K562 (cell line): ENCODE measurements at regions not wholly inside any gene's neighbourhood (a gene's known extent, or its start where the extent isn't known, plus 50 kb on each side); places are given as distances from the start of the nearest gene placed in this dataset.

Source experiments
- EHMT2 ChIP-seq: fragments of 450-650 bp; IDR thresholded peaks from 2 replicates; pipeline ENCODE4 v1.6.1; 2018; ENCODE audit warnings: antibody characterized with exemption
- FOXA3 ChIP-seq, 2 experiments: fragments of 450-650 bp in 1 of 2; sonication (generic) in 1 of 2; formaldehyde crosslinking; IDR thresholded peaks in 1 of 2; conservative IDR thresholded peaks in 1 of 2; 2 replicates each; pipeline versions ENCODE4 v1.4.0 to v1.8.0; 2020 to 2022; ENCODE audit warnings: mild to moderate bottlenecking in 2 of 2, missing genetic modification reagents in 1 of 2
- SMAD4 ChIP-seq: fragments of 250-450 bp; sonication (Bioruptor Pico); conservative IDR thresholded peaks from 2 replicates; pipeline ENCODE4 v1.8.0; 2021; ENCODE audit warnings: inconsistent platforms, mild to moderate bottlenecking, moderate library complexity
- SREBF1 ChIP-seq: fragments of 150-350 bp; IDR thresholded peaks from 2 replicates; pipeline ENCODE4 v1.6.1; 2014; ENCODE audit warnings: antibody characterized with exemption, low read depth, low read length, borderline replicate concordance
- TEAD1 ChIP-seq, 2 experiments: fragments of 450-650 bp in 1 of 2; sonication (generic) in 1 of 2; formaldehyde crosslinking; IDR thresholded peaks; 2 replicates each; pipeline versions ENCODE4 v1.4.0 to v1.8.0; 2020 to 2022; ENCODE audit warnings: mild to moderate bottlenecking in 2 of 2, missing genetic modification reagents in 1 of 2
- XRCC5 ChIP-seq: fragments of 200-400 bp; formaldehyde crosslinking; IDR thresholded peaks from 2 replicates; pipeline ENCODE4 v1.6.1; 2017; ENCODE audit warnings: low read depth, mild to moderate bottlenecking, low read length
- ZNF316 ChIP-seq: fragments of 450-650 bp; IDR thresholded peaks from 2 replicates; pipeline ENCODE4 v1.6.1; 2016
- TF ChIP-seq, protein P1 (sequence below), 2 experiments: IDR thresholded peaks in 1 of 2; conservative IDR thresholded peaks in 1 of 2; 2 replicates each; pipeline ENCODE4 v1.6.1; 2016; ENCODE audit warnings: low read depth in 2 of 2, mild to moderate bottlenecking in 1 of 2, missing compliant biosample characterization in 1 of 2, missing genetic modification characterization in 1 of 2, moderate library complexity in 1 of 2
- TF ChIP-seq, protein P2 (sequence below): fragments of 200-600 bp; sonication (generic); IDR thresholded peaks from one replicate; pipeline ENCODE4 v1.6.1; 2012; ENCODE audit warnings: mild to moderate bottlenecking, low read depth, low read length, inconsistent platforms
- TF ChIP-seq, protein P3 (sequence below): fragments of 450-650 bp; IDR thresholded peaks from 2 replicates; pipeline ENCODE4 v1.6.1; 2016; ENCODE audit warnings: mild to moderate bottlenecking

- TF ChIP-seq, protein P1, sequence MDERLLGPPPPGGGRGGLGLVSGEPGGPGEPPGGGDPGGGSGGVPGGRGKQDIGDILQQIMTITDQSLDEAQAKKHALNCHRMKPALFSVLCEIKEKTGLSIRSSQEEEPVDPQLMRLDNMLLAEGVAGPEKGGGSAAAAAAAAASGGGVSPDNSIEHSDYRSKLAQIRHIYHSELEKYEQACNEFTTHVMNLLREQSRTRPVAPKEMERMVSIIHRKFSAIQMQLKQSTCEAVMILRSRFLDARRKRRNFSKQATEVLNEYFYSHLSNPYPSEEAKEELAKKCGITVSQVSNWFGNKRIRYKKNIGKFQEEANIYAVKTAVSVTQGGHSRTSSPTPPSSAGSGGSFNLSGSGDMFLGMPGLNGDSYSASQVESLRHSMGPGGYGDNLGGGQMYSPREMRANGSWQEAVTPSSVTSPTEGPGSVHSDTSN (CRISPR knock-in tag; IDR thresholded peaks at IDR 0.05; ENCODE audit: low read depth) = no peak
- TF ChIP-seq, protein P1 (tag; conservative IDR thresholded peaks at IDR 0.05; ENCODE audit: low read depth) = no peak
- TF ChIP-seq EHMT2 = no peak
- TF ChIP-seq FOXA3 (CRISPR knock-in tag; conservative IDR thresholded peaks at IDR 0.05 in 1 of 2, IDR thresholded peaks at IDR 0.05 in 1 of 2) = peak in 1 of 2 experiments; percentile 57; a peak in 1 of 4 replicates
- TF ChIP-seq, protein P2, sequence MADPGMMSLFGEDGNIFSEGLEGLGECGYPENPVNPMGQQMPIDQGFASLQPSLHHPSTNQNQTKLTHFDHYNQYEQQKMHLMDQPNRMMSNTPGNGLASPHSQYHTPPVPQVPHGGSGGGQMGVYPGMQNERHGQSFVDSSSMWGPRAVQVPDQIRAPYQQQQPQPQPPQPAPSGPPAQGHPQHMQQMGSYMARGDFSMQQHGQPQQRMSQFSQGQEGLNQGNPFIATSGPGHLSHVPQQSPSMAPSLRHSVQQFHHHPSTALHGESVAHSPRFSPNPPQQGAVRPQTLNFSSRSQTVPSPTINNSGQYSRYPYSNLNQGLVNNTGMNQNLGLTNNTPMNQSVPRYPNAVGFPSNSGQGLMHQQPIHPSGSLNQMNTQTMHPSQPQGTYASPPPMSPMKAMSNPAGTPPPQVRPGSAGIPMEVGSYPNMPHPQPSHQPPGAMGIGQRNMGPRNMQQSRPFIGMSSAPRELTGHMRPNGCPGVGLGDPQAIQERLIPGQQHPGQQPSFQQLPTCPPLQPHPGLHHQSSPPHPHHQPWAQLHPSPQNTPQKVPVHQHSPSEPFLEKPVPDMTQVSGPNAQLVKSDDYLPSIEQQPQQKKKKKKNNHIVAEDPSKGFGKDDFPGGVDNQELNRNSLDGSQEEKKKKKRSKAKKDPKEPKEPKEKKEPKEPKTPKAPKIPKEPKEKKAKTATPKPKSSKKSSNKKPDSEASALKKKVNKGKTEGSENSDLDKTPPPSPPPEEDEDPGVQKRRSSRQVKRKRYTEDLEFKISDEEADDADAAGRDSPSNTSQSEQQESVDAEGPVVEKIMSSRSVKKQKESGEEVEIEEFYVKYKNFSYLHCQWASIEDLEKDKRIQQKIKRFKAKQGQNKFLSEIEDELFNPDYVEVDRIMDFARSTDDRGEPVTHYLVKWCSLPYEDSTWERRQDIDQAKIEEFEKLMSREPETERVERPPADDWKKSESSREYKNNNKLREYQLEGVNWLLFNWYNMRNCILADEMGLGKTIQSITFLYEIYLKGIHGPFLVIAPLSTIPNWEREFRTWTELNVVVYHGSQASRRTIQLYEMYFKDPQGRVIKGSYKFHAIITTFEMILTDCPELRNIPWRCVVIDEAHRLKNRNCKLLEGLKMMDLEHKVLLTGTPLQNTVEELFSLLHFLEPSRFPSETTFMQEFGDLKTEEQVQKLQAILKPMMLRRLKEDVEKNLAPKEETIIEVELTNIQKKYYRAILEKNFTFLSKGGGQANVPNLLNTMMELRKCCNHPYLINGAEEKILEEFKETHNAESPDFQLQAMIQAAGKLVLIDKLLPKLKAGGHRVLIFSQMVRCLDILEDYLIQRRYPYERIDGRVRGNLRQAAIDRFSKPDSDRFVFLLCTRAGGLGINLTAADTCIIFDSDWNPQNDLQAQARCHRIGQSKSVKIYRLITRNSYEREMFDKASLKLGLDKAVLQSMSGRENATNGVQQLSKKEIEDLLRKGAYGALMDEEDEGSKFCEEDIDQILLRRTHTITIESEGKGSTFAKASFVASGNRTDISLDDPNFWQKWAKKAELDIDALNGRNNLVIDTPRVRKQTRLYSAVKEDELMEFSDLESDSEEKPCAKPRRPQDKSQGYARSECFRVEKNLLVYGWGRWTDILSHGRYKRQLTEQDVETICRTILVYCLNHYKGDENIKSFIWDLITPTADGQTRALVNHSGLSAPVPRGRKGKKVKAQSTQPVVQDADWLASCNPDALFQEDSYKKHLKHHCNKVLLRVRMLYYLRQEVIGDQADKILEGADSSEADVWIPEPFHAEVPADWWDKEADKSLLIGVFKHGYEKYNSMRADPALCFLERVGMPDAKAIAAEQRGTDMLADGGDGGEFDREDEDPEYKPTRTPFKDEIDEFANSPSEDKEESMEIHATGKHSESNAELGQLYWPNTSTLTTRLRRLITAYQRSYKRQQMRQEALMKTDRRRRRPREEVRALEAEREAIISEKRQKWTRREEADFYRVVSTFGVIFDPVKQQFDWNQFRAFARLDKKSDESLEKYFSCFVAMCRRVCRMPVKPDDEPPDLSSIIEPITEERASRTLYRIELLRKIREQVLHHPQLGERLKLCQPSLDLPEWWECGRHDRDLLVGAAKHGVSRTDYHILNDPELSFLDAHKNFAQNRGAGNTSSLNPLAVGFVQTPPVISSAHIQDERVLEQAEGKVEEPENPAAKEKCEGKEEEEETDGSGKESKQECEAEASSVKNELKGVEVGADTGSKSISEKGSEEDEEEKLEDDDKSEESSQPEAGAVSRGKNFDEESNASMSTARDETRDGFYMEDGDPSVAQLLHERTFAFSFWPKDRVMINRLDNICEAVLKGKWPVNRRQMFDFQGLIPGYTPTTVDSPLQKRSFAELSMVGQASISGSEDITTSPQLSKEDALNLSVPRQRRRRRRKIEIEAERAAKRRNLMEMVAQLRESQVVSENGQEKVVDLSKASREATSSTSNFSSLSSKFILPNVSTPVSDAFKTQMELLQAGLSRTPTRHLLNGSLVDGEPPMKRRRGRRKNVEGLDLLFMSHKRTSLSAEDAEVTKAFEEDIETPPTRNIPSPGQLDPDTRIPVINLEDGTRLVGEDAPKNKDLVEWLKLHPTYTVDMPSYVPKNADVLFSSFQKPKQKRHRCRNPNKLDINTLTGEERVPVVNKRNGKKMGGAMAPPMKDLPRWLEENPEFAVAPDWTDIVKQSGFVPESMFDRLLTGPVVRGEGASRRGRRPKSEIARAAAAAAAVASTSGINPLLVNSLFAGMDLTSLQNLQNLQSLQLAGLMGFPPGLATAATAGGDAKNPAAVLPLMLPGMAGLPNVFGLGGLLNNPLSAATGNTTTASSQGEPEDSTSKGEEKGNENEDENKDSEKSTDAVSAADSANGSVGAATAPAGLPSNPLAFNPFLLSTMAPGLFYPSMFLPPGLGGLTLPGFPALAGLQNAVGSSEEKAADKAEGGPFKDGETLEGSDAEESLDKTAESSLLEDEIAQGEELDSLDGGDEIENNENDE = no peak
- TF ChIP-seq SMAD4 (CRISPR knock-in tag) = peak; percentile 84
- peak; percentile 41 to 65; a peak in 1 of 4 replicates for TF ChIP-seq TEAD1 (CRISPR knock-in tag; IDR thresholded peaks at IDR 0.05)
- TF ChIP-seq XRCC5 = no peak
- no peak for TF ChIP-seq ZNF316
- TF ChIP-seq, protein P3, sequence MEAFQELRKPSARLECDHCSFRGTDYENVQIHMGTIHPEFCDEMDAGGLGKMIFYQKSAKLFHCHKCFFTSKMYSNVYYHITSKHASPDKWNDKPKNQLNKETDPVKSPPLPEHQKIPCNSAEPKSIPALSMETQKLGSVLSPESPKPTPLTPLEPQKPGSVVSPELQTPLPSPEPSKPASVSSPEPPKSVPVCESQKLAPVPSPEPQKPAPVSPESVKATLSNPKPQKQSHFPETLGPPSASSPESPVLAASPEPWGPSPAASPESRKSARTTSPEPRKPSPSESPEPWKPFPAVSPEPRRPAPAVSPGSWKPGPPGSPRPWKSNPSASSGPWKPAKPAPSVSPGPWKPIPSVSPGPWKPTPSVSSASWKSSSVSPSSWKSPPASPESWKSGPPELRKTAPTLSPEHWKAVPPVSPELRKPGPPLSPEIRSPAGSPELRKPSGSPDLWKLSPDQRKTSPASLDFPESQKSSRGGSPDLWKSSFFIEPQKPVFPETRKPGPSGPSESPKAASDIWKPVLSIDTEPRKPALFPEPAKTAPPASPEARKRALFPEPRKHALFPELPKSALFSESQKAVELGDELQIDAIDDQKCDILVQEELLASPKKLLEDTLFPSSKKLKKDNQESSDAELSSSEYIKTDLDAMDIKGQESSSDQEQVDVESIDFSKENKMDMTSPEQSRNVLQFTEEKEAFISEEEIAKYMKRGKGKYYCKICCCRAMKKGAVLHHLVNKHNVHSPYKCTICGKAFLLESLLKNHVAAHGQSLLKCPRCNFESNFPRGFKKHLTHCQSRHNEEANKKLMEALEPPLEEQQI = no peak
- no peak for TF ChIP-seq SREBF1
Measured at GRCh38 chr1:8211883-8212579, 105.9 kb upstream of the SLC45A1 start (continued).
